GM10248 (cell line): ENCODE measurements at regions not wholly inside any gene's neighbourhood (a gene's known extent, or its start where the extent isn't known, plus 50 kb on each side); places are given as distances from the start of the nearest gene placed in this dataset.

Source experiments
- CTCF ChIA-PET: fragments of 300-600 bp; sonication (Branson Sonifier 250); formaldehyde crosslinking; extraction: SDS; loops from one replicate; lab custom pipeline; 2021; ENCODE audit warnings: antibody characterized with exemption; lab: Yijun Ruan, JAX
- POLR2A ChIA-PET: fragments of 350-650 bp; sonication (Branson Sonifier 250); formaldehyde crosslinking; extraction: SDS; loops from one replicate; lab custom pipeline; 2020; ENCODE audit warnings: antibody characterized with exemption; lab: Yijun Ruan, JAX
- DNase-seq: peaks from one replicate; pipeline ENCODE4 v3.0.0; 2012; ENCODE audit errors: extremely low spot score
- TF ChIP-seq, protein P1 (sequence below): IDR thresholded peaks from 2 replicates; pipeline ENCODE4 v1.5.1; 2012; ENCODE audit warnings: mild to moderate bottlenecking, low read depth; ENCODE audit errors: extremely low read depth, missing control alignments, control extremely low read depth

DNA sequence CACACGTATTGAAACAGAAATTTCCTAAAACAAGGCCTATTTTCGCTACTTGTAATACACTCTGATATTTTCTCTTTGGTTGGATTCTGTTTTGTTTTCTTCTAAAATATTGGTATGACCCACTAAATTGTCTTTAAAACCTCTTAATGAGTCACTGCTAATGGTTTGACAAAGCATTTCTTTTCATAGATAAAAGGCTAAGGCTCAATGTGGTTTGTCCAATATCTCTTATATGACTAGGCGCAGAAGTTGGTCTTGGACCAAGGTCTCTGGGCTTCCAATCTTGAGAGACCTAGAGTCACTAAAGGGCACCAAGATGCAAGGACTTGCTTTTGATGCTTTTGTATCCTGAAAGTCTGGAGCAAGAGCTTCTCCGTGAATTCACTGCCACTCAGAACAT, 498.2 kb upstream of the TCF4 start:
- ChIA-PET CTCF (no interaction called here), POLR2A (no interaction called here)
- DNase-seq, result no peak
- TF ChIP-seq, protein P1, sequence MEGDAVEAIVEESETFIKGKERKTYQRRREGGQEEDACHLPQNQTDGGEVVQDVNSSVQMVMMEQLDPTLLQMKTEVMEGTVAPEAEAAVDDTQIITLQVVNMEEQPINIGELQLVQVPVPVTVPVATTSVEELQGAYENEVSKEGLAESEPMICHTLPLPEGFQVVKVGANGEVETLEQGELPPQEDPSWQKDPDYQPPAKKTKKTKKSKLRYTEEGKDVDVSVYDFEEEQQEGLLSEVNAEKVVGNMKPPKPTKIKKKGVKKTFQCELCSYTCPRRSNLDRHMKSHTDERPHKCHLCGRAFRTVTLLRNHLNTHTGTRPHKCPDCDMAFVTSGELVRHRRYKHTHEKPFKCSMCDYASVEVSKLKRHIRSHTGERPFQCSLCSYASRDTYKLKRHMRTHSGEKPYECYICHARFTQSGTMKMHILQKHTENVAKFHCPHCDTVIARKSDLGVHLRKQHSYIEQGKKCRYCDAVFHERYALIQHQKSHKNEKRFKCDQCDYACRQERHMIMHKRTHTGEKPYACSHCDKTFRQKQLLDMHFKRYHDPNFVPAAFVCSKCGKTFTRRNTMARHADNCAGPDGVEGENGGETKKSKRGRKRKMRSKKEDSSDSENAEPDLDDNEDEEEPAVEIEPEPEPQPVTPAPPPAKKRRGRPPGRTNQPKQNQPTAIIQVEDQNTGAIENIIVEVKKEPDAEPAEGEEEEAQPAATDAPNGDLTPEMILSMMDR, result no peak

DNA sequence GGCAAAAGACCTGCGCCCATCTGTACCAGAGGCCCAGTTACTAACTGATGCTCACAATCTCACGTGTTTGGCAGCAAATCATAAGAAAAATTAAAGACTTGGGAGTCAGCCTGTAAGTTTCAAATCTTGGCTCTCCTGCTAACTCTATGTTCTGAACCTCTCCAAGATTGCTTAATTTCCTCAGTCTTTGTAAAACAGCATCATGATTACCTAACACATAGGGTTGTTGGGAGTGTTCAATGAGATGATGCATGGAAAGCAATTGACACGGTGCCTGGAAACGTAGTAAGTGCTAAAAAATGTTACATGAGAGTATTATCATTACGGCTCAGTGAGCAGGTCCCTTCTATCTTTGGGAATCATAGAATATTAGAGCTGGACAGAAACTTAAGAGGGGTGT, 497.6 kb upstream of the TCF4 start:
- no peak for DNase-seq
- ChIA-PET CTCF (no interaction called here), POLR2A (no interaction called here)

DNA sequence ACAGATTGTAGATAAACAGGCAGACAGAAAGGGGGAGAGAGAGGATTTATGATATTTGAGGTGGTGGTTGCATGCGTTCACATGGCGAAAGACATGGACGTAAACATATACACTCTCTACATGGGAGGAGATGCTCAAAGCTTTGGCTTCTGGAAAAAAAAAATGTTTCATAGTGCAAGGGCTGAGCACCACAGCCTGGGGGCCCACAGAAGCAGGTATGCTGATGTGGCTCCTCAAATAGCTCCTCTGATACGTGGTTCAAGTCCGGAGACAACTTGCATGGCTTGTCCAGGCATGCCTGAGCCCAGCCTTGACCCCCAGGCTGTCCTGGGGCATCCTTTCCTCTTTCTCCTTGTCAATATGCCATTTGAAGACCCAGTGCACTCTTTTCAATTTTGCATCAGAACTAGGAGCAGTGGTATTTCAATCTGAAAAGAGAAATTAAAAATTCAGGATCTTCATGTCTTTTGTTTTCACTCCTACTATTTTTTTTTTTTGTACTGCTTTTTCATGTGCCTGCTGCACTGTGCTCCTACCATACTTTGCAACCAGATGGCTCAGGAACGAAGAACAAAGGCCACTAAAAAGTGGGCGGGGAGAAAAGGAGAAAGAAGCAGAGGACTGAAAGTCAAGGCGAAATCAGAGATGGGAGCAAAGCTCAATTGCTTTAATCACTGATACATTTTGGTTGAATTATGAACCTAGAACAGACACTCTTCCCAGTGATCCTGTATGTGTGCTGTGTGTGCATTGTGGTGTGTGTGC, 495.7 kb upstream of the TCF4 start:
- TF ChIP-seq, protein P1, result no peak
- CTCF ChIA-PET, result no interaction called here
- POLR2A ChIA-PET, result no interaction called here
- no peak for DNase-seq

More for the DNA sequence above, 497.6 kb upstream of the TCF4 start:
- TF ChIP-seq, protein P1, result no peak

DNA sequence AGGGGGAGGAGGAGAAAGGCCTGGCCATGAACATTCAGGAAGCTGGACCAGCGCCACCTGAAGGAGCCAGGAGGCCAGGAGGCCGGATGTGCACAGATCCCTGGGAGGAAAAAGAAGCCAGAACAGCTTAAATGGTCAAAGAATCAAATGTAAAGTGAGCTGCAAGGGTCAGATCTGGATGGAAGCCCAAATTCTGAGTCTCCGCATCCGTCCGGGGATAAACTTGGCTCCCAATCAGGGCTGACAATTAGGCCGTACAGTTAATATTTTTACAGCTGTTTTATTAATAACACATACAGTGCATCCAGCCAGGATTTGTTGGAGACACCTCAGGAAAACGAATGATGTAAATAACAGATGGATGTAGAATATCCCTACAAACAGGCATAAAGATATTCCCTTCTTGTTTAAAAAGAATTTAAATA, 495.1 kb upstream of the TCF4 start:
- no peak for DNase-seq
- ChIA-PET CTCF (no interaction called here), POLR2A (no interaction called here)
- TF ChIP-seq, protein P1, result no peak

DNA sequence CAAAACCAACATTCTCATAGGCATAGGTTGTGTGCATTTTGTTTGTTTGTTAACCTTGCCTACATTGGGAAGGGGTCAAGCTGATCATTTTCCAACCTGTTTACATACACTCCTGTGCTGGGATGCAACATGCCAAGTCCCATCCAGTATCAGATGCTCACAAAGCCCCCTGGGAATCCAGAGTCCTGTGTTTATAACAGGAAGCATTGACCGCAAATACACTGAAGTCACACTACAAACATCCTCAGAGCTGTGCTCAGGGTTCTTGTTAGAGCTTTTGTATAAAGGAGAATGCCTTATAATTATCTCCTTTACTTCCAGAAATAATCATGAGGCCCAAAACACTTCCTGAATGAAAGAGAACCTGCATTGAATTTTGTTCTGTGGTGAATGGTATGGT, 488.7 kb upstream of the TCF4 start:
- ChIA-PET CTCF (interaction anchor here (0.8 kb wide), 1 partner anchor 15 kb away, joined by 3 read pairs; no protein-coding TSS in a partner anchor), POLR2A (no interaction called here)
- DNase-seq, result no peak
- TF ChIP-seq, protein P1, result no peak

DNA sequence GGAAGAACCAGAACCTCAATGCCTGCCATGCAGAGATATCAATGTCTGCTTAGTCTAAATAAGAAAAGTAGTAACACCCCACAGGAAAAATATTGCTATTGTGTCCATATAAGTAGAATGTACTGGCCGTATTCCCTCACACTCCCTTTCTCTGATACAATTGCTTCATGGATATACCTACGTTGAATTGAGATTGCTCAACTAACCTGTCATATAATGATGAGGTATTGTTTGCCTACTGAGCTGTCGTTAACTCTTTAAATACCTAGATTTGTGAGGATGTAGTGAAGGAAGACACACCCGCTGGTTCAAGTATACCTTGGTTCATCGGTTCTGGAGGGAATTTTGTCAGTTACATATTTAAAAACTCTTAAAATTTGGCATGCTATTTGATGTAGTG, 480.7 kb upstream of the TCF4 start:
- TF ChIP-seq, protein P1, result no peak
- POLR2A ChIA-PET, result no interaction called here
- no peak for DNase-seq
- CTCF ChIA-PET, result no interaction called here
